BLaER1 (cell line): ENCODE measurements at regions not wholly inside any gene's neighbourhood (a gene's known extent, or its start where the extent isn't known, plus 50 kb on each side); places are given as distances from the start of the nearest gene placed in this dataset.

ENCODE experiments used
- H3K27ac ChIP-seq: shearing (Covaris generic); formaldehyde crosslinking; 2 replicates; pipeline ENCODE4 v1.8.1; 2022
- H3K27me3 ChIP-seq: shearing (Covaris generic); formaldehyde crosslinking; 2 replicates; pipeline ENCODE4 v1.8.1; 2022
- H3K36me3 ChIP-seq: shearing (Covaris generic); formaldehyde crosslinking; 2 replicates; pipeline ENCODE4 v1.8.1; 2022
- H3K4me1 ChIP-seq: shearing (Covaris generic); formaldehyde crosslinking; 2 replicates; pipeline ENCODE4 v1.8.1; 2022
- H3K4me2 ChIP-seq: shearing (Covaris generic); formaldehyde crosslinking; 2 replicates; pipeline ENCODE4 v1.8.1; 2022
- H3K4me3 ChIP-seq: shearing (Covaris generic); formaldehyde crosslinking; 2 replicates; pipeline ENCODE4 v1.8.1; 2022
- H3K9ac ChIP-seq: shearing (Covaris generic); formaldehyde crosslinking; 2 replicates; pipeline ENCODE4 v1.8.1; 2022
- H3K9me3 ChIP-seq: shearing (Covaris generic); formaldehyde crosslinking; 2 replicates; pipeline ENCODE4 v1.8.1; 2022
- H4K20me1 ChIP-seq: shearing (Covaris generic); formaldehyde crosslinking; 2 replicates; pipeline ENCODE4 v1.8.1; 2022
- Cebpa-rat ChIP-seq: shearing (Covaris generic); IDR thresholded peaks from 2 replicates; pipeline ENCODE4 v1.8.1; 2022

DNA sequence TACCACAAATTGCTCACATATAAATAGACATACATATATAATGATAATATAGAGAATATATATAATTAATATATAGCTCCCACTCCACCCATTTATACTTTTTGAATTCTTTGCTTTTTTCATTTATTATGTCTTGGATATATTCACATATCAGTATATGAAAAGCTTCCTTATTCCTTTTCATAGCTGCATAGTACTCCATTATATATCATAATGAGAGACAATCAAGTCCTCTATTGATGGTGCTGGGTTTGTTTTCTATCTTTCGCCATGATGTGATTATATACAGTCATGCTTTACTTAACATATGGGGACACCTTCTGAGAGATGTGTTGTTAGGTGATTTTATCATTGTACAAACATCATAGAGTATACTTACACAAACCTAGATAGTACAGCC is 51.6 kb upstream of the ELL2 start:
- no peaks in the 10 kb centered on the region; the same call in 1 of the 2 replicates for H3K9me3 ChIP-seq
- TF ChIP-seq Cebpa-rat = no peak
- H3K4me3 ChIP-seq = no peak overlapping the region
- no peak overlapping the region for H3K9ac ChIP-seq
- no peaks in the 10 kb centered on the region for H3K4me1 ChIP-seq
- no peaks in the 10 kb centered on the region for H4K20me1 ChIP-seq
- no peak overlapping the region for H3K27ac ChIP-seq
- no peaks in the 10 kb centered on the region for H3K27me3 ChIP-seq
- H3K4me2 ChIP-seq = no peak overlapping the region
- H3K36me3 ChIP-seq = no peaks in the 10 kb centered on the region

DNA sequence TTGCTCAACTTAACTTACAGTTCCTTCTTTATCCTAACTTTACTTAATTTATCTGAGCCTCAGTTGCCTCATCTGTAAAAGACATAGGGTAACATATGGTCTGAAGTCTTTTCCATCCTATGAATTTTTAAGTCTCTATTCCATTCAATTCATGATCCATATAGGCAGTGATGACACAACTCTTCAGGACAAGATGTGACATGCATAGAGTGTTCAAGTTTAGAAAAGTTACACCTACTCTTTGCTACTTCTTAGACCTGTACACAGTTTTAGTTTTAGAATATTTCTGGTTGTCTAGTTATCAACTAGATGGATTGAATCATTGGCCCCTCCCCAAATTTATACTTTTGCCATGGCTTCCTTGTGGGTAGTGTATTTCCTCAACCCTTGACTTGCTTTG is 50.7 kb upstream of the ELL2 start:
- Histone ChIP-seq H3K9ac (no peak overlapping the region), H3K27ac (no peak overlapping the region), H4K20me1 (no peaks in the 10 kb centered on the region), H3K27me3 (no peaks in the 10 kb centered on the region), H3K36me3 (no peaks in the 10 kb centered on the region), H3K4me1 (no peaks in the 10 kb centered on the region), H3K4me3 (no peak overlapping the region), H3K9me3 (no peaks in the 10 kb centered on the region; the same call in 1 of the 2 replicates), H3K4me2 (no peak overlapping the region)
- no peak for TF ChIP-seq Cebpa-rat
